ENCODE measurements at regions not wholly inside any gene's neighbourhood (a gene's known extent, or its start where the extent isn't known, plus 50 kb on each side); places are given as distances from the start of the nearest gene placed in this dataset.
A peak's percentile ranks its signal among the peaks of the same experiment; 100 is the strongest.
"Not testable (repeated sequence)": the region's sequence is repeated elsewhere in the genome, so short reads cannot be mapped to it uniquely, and the experiment has no call there.

DNA sequence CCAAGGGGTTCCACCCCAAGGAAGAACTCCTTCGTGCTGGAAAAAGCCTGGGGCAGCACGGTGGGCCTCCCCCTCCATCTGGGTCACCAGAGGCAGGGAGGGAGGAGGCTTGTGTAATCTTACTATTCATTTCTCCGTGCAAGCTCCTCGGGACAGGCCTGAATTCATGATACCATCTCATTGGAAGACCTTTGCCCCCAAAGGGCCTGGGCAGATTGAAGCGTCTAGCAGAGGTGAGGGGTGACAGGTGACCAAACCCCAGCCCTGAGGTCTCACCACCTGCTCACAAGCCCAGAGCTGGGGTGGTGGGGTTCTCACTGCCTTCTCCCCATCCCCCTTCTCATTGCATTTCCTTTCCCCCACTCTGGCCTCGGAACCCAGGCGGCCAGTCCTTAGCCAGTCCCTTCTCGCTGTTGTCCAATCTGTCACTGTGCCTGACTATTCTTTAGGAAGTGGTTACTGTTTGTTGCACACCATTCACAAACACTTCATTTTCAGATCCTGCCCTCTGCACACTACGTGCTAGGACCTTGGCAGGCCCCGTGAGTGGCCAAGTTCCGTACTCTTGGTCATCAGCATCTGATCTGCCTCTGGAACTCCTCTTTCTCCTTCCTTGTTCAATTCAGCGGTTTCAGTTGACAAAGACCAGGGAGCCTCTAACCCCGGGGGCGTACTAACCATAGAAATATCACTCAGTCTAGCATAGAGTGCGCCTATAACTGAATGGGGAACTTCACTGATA, 137.1 kb downstream of the LY86 start:
- no peak for DNase-seq

- no peak for DNase-seq
These were observed 139.8 kb downstream of the LY86 start for GRCh38 chr6:6728169-6728941.

DNA sequence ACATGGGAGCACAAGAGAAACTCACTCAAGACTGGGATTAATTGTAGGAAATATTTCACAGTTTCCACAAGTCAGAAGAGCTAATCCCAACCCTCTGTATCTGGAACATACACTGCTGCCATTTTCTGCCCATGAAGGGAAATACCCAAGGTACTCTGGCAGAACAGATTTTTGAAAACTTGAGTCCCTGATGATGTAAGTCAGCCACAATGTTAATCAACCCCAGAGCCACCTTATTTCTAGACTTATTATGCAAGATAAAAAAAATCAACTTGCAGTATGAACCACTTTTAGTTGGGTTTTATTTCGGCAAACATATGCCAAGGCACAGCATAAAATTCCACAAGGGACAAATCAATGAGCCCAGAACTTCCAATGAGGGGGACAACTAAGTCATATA, 141.5 kb downstream of the LY86 start:
- DNase-seq, result no peak

GRCh38 chr6:6730831-6731230, 142.3 kb downstream of the LY86 start:
- DNase-seq, result peak; percentile 82

GRCh38 chr6:6734479-6735465, 146.3 kb downstream of the LY86 start:
- no peak for DNase-seq

DNA sequence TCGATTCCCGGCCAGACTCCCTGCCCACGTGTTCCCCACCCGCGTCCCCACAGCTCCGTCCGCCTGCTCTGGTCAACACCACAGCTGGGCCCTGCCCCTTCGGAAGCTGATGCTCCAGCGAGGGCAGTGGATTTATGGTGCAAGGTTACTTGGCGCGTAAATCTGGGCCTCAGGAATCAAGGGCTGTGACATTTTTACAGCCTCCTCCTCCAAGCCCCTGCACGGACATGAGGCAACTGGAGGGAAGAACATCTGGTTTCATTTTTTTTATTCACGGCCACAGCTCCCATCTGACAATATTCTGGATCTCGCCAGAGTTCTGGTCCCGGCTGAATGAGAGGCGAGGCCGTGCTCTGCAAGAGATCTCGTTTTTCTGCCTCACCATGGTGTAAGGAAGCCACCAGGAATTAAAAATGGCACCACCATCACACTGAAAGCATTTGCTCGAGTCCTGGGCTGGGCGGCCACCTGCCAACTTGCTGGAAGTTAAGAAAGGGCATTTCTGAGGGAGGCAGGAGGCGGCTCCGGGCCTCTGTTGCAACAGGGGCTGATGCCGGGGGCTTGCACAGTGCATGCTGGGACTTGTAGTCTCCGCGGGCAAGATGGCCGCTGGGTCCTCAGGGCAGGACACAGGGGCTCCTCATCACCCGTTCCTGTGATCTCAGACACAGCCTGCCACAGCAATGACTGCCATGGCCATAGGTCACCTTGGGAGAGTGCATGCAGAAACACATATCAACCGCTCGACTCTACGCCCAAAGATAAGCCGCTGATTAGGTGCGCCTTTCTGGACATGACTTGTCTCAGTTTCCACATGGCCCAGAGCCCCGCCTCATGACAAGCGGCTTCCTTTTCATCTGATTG, 148.5 kb downstream of the LY86 start:
- DNase-seq, result peak; percentile 66

- no peak for DNase-seq
These were observed 149.2 kb downstream of the LY86 start for GRCh38 chr6:6737671-6738070.

DNA sequence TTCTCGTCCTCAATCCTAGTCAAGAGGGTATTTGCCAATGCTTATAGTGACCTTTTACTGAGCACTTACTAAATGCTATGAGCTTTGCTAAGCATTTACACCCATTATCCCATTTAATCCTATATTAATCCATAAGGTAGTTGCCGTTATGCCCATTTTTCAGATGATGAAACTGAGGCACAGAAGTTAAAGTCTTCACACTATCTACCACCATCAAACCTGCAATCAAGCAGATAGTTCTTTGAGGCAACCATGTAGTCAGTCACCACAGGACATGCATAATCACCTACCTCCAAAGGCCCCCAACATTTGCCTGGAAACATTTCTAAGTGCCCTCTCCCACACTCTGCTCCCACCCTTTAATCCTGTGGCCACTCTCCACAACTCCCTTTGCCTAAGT, 149.6 kb downstream of the LY86 start:
- DNase-seq, result no peak

GRCh38 chr6:6738922-6739716, 150.6 kb downstream of the LY86 start:
- DNase-seq, result no peak

GRCh38 chr6:6740595-6740994, 152.1 kb downstream of the LY86 start:
- DNase-seq, result no peak

- no peak for DNase-seq
These were observed 152.7 kb downstream of the LY86 start for GRCh38 chr6:6741264-6741663.

DNA sequence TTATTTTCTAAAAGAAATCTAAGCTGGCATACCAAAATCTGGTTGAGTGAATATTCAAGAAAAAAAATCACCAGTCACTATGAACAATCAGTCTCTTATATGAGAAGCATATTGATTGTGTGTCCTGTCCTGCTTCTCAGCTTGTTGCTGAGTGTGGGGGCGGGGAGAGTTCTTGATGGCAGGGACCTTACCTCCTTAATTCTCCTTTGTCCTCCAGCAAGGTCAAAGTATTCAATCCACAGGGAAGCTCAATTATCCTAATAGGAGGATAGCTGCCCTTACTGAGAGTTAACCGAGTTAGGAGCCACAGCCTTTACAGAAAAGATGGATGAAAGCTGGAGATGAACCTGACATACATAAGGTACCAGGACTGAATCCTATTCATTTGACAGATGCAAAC, 154.0 kb downstream of the LY86 start:
- no peak for DNase-seq

DNA sequence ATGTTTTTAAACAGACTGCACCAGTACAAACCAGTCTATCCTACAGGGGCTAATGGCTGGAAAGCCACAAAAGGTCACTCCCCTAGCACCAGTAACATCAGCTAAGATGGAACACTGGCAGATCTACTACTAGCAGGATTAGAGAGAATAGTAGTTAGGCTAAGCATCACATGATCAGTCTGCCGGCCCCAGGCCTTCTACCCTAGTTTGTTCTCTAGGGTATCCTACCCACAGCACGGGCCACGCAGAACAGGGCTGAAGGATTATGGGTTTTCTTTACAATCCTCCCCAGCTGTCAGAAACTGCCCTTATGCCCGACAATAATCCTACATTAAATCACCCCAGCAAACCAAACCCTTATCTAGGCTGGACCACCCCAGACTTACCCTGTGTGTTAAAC, 156.0 kb downstream of the LY86 start:
- no peak for DNase-seq

- DNase-seq, result not testable (repeated sequence)
These were observed 157.3 kb downstream of the LY86 start for GRCh38 chr6:6745637-6746332.

DNA sequence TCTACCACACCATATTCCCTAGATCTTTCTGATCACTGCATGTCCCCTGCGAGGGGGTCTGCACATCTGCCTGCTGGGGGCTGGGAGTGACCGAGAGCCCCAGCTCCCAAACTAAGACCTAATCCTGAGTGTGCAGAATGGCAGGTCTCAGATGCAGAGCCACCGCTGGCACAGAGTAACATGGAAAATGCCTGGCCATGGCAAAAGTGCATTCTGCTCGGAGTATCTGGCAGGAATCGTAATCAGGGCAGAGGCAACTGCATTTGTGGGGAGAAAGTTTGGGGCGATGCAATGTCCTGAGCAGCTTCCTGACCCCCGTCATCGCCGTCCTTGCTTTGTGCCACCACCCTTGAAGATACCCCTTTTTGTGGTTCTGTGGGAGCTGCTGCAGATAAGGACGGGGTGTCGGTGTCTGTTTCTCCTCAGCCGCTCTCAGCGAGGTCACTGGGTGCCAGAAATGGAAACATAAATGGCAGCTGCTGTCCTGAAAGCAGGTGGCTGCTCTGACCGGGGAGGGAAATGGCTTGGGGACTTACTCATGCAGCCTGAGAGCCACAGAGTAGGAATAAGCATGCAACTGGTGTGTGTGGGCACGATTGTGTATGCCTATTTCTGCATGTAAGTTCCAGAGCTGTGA, 157.9 kb downstream of the LY86 start:
- DNase-seq, result no peak

DNA sequence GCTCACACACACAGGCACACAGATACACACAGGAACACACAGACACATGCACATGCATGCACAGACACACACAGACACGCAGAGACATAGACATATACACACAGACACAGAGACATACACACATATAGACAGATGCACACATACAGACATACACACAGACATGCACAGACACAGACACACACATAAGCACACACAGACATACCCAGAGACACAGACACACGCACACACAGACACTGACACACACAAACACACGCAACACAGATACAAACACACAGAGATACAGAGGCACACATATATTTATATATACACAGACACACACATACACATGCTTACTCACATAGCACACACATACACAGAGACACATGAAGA, 158.4 kb downstream of the LY86 start:
- no peak for DNase-seq

GRCh38 chr6:6747371-6747770, 158.9 kb downstream of the LY86 start:
- DNase-seq, result no peak

DNA sequence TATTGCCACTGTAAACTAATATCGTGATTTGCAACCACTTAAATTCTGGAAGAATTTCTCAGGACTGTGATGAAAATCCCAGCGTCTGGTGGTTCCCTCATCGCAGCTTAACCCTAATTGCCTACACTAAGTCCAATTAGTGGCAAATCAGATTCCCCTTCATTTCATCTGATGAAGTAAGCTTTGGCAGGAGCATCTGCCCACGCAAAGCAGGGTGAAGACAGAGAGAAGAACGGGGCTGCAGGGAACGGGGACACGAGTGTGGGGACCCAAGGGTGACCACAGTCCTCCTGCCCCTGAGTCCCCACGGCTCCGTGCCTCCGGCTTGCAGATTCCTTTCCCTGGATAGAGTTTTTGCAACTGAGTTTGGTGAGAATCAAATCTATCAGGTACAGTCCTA, 159.5 kb downstream of the LY86 start:
- DNase-seq, result no peak

GRCh38 chr6:6749702-6750491, 161.4 kb downstream of the LY86 start:
- peak; percentile 86 for DNase-seq

All from fibroblast of skin of right biceps (primary cell).